Body of pancreas (tissue), 4 donors: ENCODE measurements at regions not wholly inside any gene's neighbourhood (a gene's known extent, or its start where the extent isn't known, plus 50 kb on each side); places are given as distances from the start of the nearest gene placed in this dataset.

ENCODE experiments used
- CTCF ChIP-seq, 7 experiments: fragments of 450-650 bp in 4 of 7; fragments of 200-600 bp in 3 of 7; sonication (generic) in 3 of 7; IDR thresholded peaks; one replicate each; pipeline ENCODE4 v1.5.1; 2016 to 2019; ENCODE audit warnings: antibody characterized with exemption in 7 of 7
- POLR2A ChIP-seq, 3 donors: fragments of 450-650 bp; IDR thresholded peaks; one replicate each; pipeline ENCODE4 v1.6.1; 2016; ENCODE audit warnings: antibody characterized with exemption in 3 of 3, mild to moderate bottlenecking in 2 of 3

DNA sequence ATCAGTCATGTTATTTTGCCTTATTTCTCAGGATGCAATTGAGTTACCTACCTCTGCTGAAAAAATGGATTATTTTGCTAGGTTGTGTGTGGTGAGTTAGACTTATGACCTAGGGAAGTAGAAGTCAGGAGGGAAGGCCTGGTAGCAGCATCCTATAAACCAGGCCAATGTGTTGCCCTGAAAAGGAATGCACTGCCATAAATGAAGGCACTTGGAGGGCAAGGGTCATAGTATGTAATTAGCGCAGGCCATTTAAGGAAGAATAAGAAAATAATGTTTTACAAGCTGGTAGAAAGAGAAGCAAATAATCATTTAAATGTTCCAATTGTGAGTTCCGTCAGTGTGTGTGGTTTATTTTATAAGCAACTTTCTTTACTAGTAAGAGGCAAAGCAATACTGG lies 698.8 kb downstream of the KCNJ2 start:
- TF ChIP-seq POLR2A (IDR thresholded peaks at IDR 0.05) (no peak), CTCF (IDR thresholded peaks at IDR 0.05) (no peak)
